ENCODE measurements at regions not wholly inside any gene's neighbourhood (a gene's known extent, or its start where the extent isn't known, plus 50 kb on each side); places are given as distances from the start of the nearest gene placed in this dataset.

DNA sequence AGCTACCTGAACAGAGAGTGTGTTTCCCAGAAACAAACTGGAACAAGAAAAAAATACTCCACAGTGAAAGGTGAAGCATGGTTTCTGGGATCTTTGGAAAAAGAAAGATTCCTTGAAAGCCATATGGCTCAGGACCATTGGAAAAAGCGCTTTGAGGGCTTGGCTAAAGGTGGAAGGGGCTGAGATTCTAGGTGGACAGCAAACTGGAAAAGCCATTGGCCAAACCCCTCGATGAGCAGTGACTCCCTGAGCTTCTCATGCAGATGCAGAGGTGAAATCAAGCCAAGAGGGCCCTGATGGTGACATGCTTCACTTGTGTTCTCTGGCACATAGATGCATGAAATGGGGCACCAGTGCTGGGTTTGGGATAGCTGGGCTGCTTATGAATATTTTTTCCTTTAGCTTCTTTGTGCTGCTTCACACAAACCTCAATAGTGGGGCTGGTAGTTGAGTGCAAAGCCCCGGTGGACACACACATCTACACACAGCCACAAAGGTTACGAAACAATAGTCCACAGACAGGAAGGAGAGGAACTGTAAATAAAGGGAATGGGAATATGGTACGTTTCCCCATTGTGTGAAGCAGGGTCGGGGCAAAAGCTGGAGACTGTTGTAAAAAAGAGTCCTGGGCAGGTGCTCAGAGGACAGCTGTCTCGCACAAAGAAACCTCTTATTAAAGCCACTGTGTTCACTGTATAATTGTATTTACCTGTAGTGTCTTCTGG is 117.8 kb downstream of the FOXA2 start:
- DNase-seq (ENCODE audit: low read depth in 2 of 2), result no peak

DNA sequence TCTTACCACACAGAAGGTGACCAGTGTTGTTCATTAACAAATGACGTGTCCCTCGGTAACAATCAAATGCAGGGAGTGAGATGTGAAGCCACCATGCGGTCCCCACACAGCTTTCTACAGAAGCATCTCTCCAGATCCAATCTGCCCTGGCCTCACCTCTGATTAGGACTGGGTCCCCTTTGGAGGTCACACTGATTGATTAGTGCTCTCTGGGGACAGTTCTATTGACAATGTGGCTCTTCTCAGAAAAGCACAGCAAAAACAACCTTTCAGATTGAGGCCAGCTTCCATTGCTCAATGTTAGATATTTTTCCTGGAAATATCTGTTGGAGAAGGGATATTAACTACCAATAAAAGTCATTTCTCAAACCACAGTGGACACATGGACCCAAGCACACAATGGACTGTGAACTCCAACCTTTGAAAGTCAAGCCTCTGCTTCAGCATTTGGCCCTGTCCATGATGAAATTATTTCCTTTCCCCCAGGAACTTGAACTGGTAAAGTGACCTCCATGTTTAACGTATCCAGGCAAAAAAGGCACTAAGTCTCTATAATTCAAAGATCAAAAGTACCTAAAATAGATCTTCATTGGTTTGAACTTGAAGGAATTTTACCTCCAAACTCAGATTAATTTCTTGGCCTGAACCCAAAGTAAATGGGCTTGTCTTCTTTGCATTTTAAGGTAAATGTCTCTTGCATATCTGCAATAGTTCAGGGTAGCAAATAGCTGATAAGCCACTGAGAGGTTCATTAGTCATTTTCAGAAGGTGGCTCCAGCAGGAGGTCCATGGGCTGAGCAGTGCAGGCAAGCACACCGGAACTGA is 118.5 kb downstream of the FOXA2 start:
- no peak for DNase-seq (ENCODE audit: low read depth in 2 of 2)

- DNase-seq (ENCODE audit: low read depth in 2 of 2), result no peak
Observed at GRCh38 chr20:22464312-22465003, 119.9 kb downstream of the FOXA2 start.

- DNase-seq (ENCODE audit: low read depth in 2 of 2), result no peak
Observed at GRCh38 chr20:22462975-22463914, 121.1 kb downstream of the FOXA2 start.

DNA sequence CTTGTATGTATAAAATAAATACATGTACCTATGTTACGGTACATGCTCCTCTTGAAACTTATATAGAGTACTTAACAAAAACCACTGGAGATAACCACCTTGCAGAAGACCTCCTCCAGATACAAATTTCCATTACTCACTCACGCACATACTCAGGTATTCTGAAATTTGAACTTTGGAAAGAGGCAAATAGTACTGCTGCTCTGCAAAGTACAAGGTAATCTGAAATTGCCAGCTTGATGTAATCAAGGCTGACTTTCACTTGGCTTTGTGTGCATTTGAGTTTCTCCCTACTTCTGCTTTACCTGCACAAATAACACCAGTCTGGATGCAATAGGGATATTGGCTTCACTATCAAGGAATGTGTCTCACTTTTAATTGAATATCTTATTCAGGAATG is 123.6 kb downstream of the FOXA2 start:
- no peak for DNase-seq (ENCODE audit: low read depth in 2 of 2)

DNA sequence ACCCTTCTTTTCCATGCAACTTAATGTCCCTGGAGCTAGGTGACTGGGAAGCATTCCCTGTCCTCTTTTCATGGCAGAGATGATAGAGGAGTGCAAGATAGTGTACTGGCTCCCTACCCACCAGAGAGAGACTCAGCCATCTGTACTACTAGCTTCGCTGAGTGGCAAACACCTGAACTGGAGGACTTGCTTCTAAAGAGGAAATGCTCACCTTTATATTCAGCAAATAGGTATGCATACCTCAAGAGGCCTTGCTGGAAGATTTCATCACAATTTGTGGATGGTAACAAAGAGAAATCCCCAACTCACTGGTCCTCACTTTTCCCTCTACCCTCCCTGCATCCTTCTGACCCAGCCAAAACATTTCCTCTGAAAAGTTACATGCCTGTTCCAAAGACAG is 124.1 kb downstream of the FOXA2 start:
- DNase-seq (ENCODE audit: low read depth in 2 of 2), result no peak

DNA sequence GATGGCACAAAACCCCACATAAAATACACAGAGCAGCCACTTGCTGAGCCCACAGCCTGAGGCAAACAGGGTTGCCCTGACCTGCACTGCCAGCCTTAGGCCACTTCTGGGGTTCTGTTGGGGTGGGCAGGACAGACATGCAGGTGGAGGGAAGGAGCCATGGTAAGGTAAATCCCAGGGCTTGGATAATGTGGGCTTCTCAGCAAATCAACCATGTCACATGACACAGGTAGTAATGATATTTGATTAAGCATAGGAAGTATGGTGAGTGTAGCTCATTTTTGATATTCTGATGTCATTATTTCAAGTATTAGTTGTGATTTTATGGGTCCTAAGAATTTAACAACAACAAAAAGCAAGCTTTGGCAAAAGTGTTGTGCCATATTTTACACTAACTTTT is 124.6 kb downstream of the FOXA2 start:
- no peak for DNase-seq (ENCODE audit: low read depth in 2 of 2)

- no peak for DNase-seq (ENCODE audit: low read depth in 2 of 2)
Observed at GRCh38 chr20:22456109-22456508, 128.3 kb downstream of the FOXA2 start.

DNA sequence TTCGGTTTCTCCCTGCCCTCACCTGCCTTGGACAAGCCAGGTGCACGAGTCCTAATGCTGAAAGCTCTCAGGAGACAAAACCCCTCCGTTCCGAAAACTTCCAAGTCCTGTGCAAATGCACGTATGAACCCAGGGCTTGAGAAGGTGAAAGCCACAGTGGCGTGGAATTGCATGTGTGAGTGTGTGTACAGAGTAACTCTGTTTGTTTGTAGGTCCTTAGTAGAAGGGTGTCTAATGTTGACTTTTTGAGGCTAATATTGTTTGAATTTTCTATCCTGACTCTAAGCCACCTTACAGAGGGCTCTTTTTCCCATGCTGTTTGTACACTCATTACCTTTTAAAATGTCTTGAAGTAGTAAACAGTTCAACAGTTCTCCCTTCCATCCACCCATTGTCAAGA is 129.1 kb downstream of the FOXA2 start:
- DNase-seq (ENCODE audit: low read depth in 2 of 2), result no peak

DNA sequence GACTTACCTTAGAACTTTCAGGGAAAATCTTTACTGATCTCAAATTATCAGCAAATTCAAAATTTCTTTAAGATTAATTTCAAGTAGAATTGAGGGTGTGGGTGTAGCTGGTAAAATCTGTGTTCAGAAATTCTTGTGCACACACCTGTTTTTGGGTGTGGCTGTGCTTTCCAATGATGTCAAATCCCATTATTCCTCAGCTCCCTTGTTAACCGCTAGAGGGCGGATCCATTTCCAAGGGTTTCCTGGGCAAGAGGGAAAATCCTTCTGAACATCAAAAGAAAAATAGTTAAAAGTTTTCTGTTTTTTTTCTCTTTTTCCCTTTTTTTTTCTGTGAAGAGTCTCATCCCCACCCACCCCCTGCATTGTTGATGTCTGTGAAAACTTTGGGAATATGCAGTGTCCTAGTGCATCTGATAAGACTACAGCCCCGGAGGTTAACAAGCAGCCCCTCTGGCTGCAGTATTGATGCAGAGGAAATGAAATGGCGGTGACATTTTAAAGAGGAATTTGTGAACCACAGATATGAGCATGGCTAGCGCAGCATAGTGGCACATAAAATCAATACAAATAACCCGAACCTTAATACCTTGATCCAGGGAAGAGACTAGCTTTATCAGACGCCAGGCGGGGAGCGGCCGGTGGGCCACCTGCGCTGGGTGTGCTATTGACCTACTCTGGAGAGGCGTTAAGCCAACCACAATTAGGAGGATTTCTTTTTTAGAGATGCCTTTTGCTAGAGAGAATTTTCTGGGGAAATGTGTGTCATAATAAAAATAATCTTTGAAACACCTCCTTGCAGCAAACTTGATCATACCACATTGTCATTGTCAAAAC is 130.9 kb downstream of the FOXA2 start:
- no peak for DNase-seq (ENCODE audit: low read depth in 2 of 2)

GRCh38 chr20:22452442-22453011 is 131.8 kb downstream of the FOXA2 start:
- no peak for DNase-seq (ENCODE audit: low read depth in 2 of 2)

GRCh38 chr20:22450537-22450936 is 133.8 kb downstream of the FOXA2 start:
- no peak for DNase-seq (ENCODE audit: low read depth in 2 of 2)

DNA sequence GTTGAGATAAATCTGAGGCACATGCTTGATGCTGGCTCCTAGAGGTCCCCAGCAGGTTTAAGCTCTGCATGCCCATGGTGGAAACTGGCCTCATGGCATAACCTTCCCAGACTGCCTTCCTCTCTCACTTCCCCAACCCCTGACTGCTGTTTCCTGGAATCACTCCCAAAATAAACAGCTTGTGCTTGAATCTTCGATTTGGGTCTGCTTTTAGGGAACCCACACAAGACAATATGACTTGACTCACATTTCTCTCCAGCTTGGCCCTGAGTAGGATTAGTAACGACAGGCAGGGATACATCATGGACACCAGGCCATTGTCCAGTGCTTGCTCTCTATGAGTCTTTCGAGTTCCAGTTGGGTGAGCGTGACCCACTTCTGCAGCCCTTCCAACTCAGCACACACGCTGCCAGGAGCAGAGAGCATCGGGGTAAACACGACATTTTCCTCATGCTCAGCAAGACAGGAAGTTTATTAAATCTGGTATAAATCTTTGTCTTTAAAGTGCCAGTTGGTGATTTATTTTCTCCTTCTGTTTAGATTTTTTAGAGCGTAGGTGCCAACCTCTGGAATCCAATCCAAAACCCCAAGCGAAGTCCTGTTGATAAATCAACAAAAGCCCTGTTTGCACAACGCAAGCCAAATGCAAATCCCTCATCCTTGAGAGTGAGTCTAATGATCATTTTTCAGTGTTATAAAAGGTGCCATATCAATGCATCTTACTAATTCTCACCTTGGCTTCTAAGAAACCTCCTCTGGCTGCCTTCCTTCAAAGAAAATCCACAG is 135.0 kb downstream of the FOXA2 start:
- no peak for DNase-seq (ENCODE audit: low read depth in 2 of 2)

GRCh38 chr20:22447447-22447778 is 137.0 kb downstream of the FOXA2 start:
- DNase-seq (ENCODE audit: low read depth in 2 of 2), result no peak

GRCh38 chr20:22446613-22447446 is 137.5 kb downstream of the FOXA2 start:
- no peak for DNase-seq (ENCODE audit: low read depth in 2 of 2)

GRCh38 chr20:22442318-22442717 is 142.1 kb downstream of the FOXA2 start:
- no peak for DNase-seq (ENCODE audit: low read depth in 2 of 2)

DNA sequence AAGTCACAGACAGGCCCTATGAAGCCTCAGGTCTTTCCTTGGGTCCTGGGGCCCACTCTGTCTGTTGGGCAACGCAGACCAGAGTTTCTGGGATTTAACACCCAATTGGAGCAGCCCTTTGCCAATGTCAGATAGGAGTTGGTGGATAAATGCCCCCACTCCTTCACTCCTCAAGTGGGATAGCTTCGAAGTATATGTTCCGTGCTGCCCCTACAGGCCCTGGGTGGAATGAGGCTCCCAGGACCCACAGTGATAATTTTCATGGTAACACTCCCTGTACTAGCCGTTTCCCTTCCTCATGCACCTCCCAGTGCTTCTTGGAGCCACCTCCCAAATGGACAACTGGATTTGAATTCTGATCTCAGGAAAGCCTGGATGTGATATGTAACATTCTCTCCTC is 145.4 kb downstream of the FOXA2 start:
- DNase-seq (ENCODE audit: low read depth in 2 of 2), result no peak

DNA sequence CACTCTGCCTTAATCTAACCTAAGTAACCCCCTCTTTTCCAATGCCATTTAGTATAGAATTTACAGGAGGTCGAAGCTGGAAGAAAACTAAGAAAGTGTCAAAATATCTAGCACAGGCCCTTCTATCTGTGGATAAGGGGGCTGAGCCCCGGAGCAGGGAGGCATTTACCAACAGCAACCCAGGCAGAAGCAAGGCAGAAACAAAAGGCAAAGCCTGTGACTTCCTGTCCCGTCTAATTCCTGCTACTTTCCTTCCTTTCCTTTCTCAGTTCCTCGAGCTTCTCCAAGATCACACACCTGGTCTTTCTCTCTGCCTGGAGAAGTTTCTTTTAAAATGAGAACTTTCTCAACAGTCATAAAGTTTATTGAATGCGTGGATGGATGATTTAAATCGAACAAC is 146.0 kb downstream of the FOXA2 start:
- DNase-seq (ENCODE audit: low read depth in 2 of 2), result no peak

GRCh38 chr20:22437354-22437753 is 147.0 kb downstream of the FOXA2 start:
- DNase-seq (ENCODE audit: low read depth in 2 of 2), result no peak

Measured in stimulated activated CD4-positive, alpha-beta T cell treated with anti-CD3 and anti-CD28 coated beads, Interleukin-12 subunit alpha, Interleukin-12 subunit beta, amount 100 ng/mL, for 24 hours (primary cell).